Activated T-helper 1 cell treated with anti-CD3 and anti-CD28 coated beads, Interleukin-12 subunit alpha, Interleukin-12 subunit beta, Interleukin-2, Interleukin-4 antibody, amounts not matched to agents 30 ng/mL and 10 ng/mL and 1 ng/mL, durations not matched to agents 14 hours and 24 hours and 36 hours (primary cell): ENCODE measurements at regions not wholly inside any gene's neighbourhood (a gene's known extent, or its start where the extent isn't known, plus 50 kb on each side); places are given as distances from the start of the nearest gene placed in this dataset.
"Not testable (repeated sequence)": the region's sequence is repeated elsewhere in the genome, so short reads cannot be mapped to it uniquely, and the experiment has no call there.

Source experiments
- DNase-seq: peaks from one replicate; pipeline ENCODE4 v3.0.0; 2021; ENCODE audit warnings: low spot score
- H3K27ac Mint-ChIP-seq: one replicate; pipeline ENCODE4 v1.8.0; 2021; ENCODE audit warnings: mild to moderate bottlenecking, mixed read lengths
- H3K27me3 Mint-ChIP-seq: one replicate; pipeline ENCODE4 v1.8.0; 2022; ENCODE audit warnings: mild to moderate bottlenecking, moderate library complexity, mixed read lengths; ENCODE audit not compliant: insufficient read depth
- H3K36me3 Mint-ChIP-seq: one replicate; pipeline ENCODE4 v1.8.0; 2021; ENCODE audit warnings: low read depth, mixed read lengths
- H3K4me1 Mint-ChIP-seq: one replicate; pipeline ENCODE4 v1.8.0; 2021; ENCODE audit warnings: low read depth, mixed read lengths
- H3K4me3 Mint-ChIP-seq: one replicate; pipeline ENCODE4 v1.8.0; 2021; ENCODE audit warnings: mild to moderate bottlenecking, moderate library complexity, mixed read lengths
- H3K9me3 Mint-ChIP-seq: one replicate; pipeline ENCODE4 v1.8.0; 2021; ENCODE audit warnings: mixed read lengths
- intact Hi-C: fragments of 100-400 bp; cut with micrococcal nuclease; formaldehyde crosslinking; loops from one replicate; pipeline ENCODE4 v1.15.1; 2024

DNA sequence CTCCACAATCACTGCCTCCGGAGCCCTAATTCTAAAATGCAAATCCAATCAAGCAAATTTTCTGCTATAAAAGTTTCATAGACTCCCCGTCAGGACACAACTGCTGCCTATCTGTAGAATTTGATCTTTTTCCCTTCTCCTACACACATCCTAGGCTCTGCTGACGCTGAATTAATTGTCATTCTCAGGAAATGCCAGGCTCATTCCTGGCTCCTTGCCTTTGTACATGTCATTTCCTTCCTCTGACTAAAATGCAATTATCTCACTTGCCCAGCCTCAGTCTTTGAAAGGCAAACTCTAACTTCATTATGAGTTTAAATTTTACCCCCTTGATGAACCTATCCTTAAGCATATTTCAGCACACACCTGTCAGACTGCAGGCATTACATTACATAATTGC is 844.9 kb upstream of the CRIM1 start:
- peaks cover 10% of the 10 kb centered on the region for H3K9me3 Mint-ChIP-seq
- no peak overlapping the region for H3K4me3 Mint-ChIP-seq
- H3K27ac Mint-ChIP-seq, result no peak overlapping the region
- H3K27me3 Mint-ChIP-seq, result no peaks in the 10 kb centered on the region
- H3K4me1 Mint-ChIP-seq, result no peaks in the 10 kb centered on the region
- no peak for DNase-seq
- no peaks in the 10 kb centered on the region for H3K36me3 Mint-ChIP-seq
- intact Hi-C loops, result no loop called here

DNA sequence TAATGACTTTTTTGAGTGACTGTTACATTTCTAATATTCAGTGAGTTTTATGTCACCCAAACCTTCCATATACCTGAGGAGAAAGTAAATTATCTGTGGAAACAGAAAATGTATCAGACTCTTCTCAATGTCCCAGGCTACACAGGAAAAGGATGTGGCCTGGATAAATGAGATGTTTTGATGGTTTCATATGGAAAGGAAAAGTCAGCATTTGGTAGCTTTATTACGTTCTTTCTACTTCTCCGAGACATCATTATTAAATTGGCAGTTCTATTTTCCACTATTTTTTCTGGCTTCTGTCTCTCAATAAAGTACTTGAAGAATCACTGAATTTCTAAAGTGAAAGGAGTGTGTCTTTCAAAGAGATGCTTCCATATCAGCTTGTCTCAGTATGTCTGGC is 847.0 kb upstream of the CRIM1 start:
- Mint-ChIP-seq H3K4me1 (no peaks in the 10 kb centered on the region), H3K27me3 (no peaks in the 10 kb centered on the region), H3K27ac (no peak overlapping the region), H3K36me3 (no peaks in the 10 kb centered on the region), H3K4me3 (no peak overlapping the region), H3K9me3 (peaks cover 10% of the 10 kb centered on the region)
- intact Hi-C loops, result no loop called here
- DNase-seq, result no peak

DNA sequence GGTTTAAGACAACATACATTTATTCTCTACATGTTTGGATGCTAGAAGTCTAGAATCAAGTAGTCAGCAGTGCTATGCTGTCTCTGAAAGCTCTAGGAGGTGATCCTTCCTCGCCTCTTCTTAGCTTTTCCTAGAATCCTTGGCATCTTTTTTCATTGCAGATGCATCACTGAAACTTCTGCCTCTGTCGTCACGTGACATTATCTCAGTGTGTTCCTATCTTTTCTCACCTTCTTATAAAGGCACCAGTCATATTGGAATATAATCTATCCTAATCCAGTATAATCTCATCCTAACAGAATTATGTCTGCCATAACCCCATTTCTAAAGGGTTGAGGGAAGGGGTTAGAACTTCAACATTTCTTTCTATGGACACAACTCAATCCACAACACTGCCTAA is 851.2 kb upstream of the CRIM1 start:
- H3K27ac Mint-ChIP-seq, result no peak overlapping the region
- intact Hi-C loops, result no loop called here

DNA sequence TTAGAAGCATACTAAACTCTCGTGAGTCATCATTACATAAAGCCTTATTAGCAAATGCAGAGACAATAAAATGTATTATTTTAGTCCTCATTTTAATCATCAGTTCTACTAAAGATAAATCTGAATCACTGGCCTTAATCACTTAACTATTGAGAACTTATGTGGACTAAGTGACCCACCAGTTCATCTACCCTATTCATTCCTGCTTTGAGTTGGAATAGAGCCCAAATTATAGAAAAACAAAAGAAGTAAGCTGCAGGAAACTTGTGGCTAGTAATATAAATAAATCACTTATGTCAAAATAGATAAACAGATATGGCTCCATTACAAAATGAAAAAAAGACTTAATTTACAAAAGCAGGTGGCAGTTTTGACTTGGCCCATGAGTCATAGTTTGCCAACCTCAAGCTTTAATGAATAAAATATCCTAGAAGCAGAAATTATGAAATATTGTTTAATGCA is 851.8 kb upstream of the CRIM1 start:
- no peak overlapping the region for H3K4me3 Mint-ChIP-seq
- no peak for DNase-seq
- H3K27ac Mint-ChIP-seq, result no peak overlapping the region
- intact Hi-C loops, result no loop called here
- H3K9me3 Mint-ChIP-seq, result peaks cover 3% of the 10 kb centered on the region
- H3K36me3 Mint-ChIP-seq, result no peaks in the 10 kb centered on the region
- H3K4me1 Mint-ChIP-seq, result no peaks in the 10 kb centered on the region
- no peaks in the 10 kb centered on the region for H3K27me3 Mint-ChIP-seq

More for the DNA sequence above, 851.2 kb upstream of the CRIM1 start:
- Mint-ChIP-seq H3K4me1 (no peaks in the 10 kb centered on the region), H3K4me3 (no peak overlapping the region), H3K27me3 (no peaks in the 10 kb centered on the region), H3K36me3 (no peaks in the 10 kb centered on the region), H3K9me3 (no peaks in the 10 kb centered on the region)
- no peak for DNase-seq

DNA sequence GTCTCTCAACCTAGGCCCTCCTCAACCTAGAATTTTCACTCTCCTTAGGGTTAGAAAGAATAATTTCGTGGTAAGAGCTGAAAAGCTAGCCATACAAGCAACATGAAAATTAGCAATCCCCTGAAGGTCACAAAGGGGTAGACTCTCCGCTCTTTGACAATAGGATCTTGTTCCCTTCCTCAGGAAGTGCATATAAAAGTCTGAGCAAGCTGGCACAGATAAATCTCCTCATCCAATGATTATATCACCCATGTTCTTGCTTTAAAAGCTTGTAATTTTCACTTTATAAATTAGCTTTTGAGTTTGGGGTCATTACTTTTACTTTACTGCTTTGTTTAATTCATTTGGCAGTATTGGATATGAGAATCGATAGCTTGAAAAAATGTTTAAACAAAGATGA is 852.3 kb upstream of the CRIM1 start:
- no peak overlapping the region for H3K27ac Mint-ChIP-seq

DNA sequence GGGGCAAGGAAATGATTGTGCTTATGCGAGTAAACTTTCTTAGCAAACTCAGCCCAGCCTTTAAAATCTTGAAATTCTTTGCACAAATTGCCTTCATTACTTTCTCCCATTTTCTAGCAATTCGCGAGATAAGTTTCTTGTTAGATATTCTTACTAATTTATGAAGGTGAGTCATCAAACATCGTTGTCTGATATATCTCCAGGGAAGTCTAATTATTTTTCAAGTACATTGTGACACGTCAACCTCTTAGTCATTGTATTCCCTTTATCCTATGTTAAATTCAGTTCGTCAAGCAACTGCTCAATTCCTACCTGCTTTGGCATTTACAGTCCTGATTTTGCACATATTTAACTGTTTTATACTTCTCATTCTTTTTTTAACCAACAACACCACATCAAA is 854.5 kb upstream of the CRIM1 start:
- no peak for DNase-seq
- intact Hi-C loops, result no loop called here
- H3K4me3 Mint-ChIP-seq, result no peak overlapping the region
- H3K27me3 Mint-ChIP-seq, result no peaks in the 10 kb centered on the region
- peaks cover 5% of the 10 kb centered on the region for H3K9me3 Mint-ChIP-seq
- no peaks in the 10 kb centered on the region for H3K36me3 Mint-ChIP-seq
- H3K4me1 Mint-ChIP-seq, result no peaks in the 10 kb centered on the region
- no peak overlapping the region for H3K27ac Mint-ChIP-seq

More for the DNA sequence above, 852.3 kb upstream of the CRIM1 start:
- Mint-ChIP-seq H3K4me3 (no peak overlapping the region), H3K4me1 (no peaks in the 10 kb centered on the region), H3K9me3 (peaks cover 5% of the 10 kb centered on the region), H3K36me3 (no peaks in the 10 kb centered on the region), H3K27me3 (no peaks in the 10 kb centered on the region)
- intact Hi-C loops, result no loop called here
- DNase-seq, result no peak

DNA sequence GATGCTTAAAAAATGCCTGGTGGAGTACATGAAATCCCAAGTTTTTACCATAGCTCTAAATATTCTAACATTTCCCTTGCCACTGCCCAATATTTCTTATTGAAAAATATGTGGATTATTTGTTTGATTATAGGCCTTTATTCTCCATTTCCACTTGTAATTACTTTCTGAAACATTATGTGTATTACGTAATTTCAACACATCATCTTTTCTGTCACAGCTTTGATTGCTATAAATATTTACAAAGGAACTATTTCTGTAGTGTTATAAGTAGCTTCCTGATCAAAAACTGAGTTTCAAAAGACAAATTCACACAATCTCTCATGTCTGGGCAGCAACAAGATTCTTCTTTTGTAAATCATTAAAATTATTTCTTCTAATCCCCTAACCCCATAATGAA is 859.6 kb upstream of the CRIM1 start:
- Mint-ChIP-seq H3K36me3 (no peaks in the 10 kb centered on the region), H3K4me3 (no peak overlapping the region), H3K27ac (no peak overlapping the region), H3K27me3 (no peaks in the 10 kb centered on the region), H3K9me3 (peaks cover 5% of the 10 kb centered on the region), H3K4me1 (no peaks in the 10 kb centered on the region)
- no peak for DNase-seq
- intact Hi-C loops, result no loop called here

DNA sequence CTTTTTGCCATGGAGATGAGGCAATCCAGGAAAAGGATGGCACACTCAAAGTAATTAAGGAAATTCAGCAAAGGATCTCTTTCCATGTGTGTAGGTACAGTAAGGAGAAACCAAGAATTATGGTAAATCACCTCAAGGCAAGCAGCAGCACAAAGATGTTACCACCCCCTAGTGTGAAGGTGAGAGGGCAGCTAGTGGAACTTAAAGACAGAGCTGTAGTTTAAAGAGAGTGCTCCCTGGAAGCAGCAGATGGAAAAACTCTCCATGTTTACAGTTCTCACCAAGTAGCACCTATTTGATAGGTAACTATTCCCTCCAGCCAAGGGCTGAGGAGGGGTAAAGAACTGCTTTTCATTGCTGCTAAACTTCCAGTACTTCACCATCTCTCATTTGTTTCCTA is 860.4 kb upstream of the CRIM1 start:
- Mint-ChIP-seq H3K36me3 (no peaks in the 10 kb centered on the region), H3K27me3 (no peaks in the 10 kb centered on the region), H3K4me1 (no peaks in the 10 kb centered on the region), H3K9me3 (peaks cover 5% of the 10 kb centered on the region), H3K4me3 (no peak overlapping the region), H3K27ac (no peak overlapping the region)
- no peak for DNase-seq
- intact Hi-C loops, result no loop called here

DNA sequence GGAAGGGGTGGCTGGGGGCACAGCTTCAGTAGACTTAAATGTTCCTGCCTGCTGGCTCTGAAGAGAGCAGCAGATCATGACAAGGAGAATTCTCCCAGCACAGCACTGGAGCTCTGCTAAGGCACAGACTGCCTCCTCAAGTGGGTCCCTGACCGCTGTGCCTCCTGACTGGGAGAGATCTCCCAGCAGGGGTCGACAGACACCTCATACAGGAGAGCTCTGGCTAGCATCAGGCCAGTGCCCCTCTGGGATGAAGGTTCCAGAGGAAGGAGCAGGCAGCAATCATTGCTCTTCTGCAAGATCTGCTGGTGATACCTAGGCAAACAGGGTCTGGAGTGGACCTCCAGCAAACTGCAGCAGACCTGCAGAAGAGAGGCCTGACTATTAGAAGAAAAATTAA is 877.5 kb upstream of the CRIM1 start:
- DNase-seq, H3K27ac Mint-ChIP-seq, intact Hi-C loops, H3K4me1 Mint-ChIP-seq, H3K9me3 Mint-ChIP-seq, H3K27me3 Mint-ChIP-seq, H3K4me3 Mint-ChIP-seq, H3K36me3 Mint-ChIP-seq: not testable (repeated sequence)

DNA sequence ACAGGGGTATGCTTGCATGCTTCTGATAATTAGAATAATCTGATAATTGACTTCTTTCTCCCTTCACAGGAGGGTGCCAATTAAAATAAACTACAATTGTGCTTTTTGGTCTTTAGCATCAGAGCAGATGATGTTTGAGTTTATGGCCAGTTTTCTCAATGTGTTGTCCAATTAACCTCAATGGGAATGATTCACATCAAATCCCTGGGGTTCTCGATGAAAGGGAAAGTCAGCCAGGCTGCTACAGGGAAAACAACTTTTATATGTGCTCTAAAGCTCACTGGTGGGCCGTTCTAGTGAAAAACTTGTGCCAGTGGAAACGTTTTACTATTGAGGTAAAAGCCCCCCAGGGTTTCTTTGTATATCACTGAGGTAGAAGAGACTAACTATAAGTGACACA is 887.3 kb upstream of the CRIM1 start:
- no peaks in the 10 kb centered on the region for H3K9me3 Mint-ChIP-seq
- intact Hi-C loops, result no loop called here
- no peaks in the 10 kb centered on the region for H3K27me3 Mint-ChIP-seq
- no peaks in the 10 kb centered on the region for H3K36me3 Mint-ChIP-seq
- H3K4me1 Mint-ChIP-seq, result no peaks in the 10 kb centered on the region
- DNase-seq, result no peak
- H3K4me3 Mint-ChIP-seq, result no peak overlapping the region
- no peak overlapping the region for H3K27ac Mint-ChIP-seq

DNA sequence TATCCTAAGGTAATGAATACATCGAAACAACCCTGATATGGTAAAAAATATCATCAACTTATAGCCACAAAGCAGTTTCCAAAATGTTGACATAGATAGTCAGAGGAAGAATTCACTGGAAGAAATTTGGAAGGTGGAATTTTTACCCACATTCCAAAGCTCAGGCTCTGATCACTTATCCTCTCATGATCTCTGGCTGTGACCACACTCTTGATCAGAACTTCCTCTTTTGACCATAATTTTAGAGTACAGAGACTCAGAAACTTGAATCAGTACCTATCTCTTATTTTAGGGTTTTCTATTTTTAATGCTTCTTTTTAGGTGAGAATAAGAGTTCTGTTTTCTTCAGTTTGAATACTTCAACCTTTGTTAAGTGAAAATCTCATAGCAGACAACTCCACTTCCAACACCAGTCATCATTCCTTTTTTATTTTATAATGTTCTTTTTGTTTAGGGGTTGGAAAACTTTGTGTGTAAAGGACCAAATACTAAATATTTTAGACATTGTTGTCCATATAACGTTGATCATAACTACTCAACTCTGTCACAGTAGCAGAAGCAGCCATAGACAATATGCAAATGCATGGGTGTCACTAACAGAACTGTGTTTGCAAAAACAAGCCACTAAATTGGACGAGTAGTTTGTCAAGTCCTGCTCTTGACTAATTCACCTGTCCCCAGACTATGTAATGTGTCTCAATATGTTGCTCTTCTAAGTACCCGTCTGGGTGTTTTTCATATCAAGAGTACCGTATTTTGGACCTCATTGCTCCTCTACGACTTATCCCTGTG is 891.6 kb upstream of the CRIM1 start:
- H3K36me3 Mint-ChIP-seq, result no peaks in the 10 kb centered on the region
- no peaks in the 10 kb centered on the region for H3K27me3 Mint-ChIP-seq
- H3K4me1 Mint-ChIP-seq, result no peaks in the 10 kb centered on the region
- intact Hi-C loops, result no loop called here
- DNase-seq, result no peak
- H3K4me3 Mint-ChIP-seq, result no peak overlapping the region
- no peak overlapping the region for H3K27ac Mint-ChIP-seq
- H3K9me3 Mint-ChIP-seq, result no peaks in the 10 kb centered on the region

DNA sequence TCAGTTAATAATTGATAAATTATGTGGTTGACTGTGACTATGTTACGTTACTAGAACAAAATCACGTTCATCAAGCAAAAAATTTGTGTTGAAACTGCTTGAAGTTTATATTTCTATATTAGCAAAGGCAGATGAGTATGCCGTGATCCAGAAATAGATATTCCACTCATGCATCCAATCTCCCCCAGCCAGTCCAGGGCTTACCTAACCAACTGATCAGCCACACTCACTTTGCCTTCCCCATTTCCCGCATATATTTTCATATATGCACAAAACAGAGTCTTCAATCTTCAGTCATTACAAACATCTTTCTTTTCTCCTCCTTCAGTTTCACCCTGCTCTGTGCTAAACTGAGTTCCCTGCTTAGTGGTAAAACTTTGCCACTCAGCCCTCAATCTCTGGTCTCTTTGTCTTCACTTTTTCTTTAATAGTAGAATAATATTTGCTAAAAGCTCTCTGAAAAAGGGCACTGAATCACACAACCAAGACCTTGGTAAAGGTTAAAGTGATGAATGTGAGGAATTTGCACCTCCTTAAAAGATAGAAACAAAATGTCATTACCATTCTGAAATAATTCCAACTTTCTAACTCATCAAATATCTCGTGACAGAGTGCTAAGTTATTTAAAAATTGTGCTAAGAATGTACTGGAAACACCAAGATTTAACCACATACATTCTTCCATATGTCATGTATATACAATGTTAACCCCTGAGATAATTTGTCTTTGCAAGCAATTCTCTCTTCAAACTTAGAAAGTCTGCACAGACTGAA is 893.2 kb upstream of the CRIM1 start:
- Mint-ChIP-seq H3K36me3 (no peaks in the 10 kb centered on the region), H3K27me3 (no peaks in the 10 kb centered on the region), H3K4me3 (no peak overlapping the region), H3K9me3 (no peaks in the 10 kb centered on the region), H3K4me1 (no peaks in the 10 kb centered on the region), H3K27ac (no peak overlapping the region)
- no peak for DNase-seq
- intact Hi-C loops, result no loop called here

DNA sequence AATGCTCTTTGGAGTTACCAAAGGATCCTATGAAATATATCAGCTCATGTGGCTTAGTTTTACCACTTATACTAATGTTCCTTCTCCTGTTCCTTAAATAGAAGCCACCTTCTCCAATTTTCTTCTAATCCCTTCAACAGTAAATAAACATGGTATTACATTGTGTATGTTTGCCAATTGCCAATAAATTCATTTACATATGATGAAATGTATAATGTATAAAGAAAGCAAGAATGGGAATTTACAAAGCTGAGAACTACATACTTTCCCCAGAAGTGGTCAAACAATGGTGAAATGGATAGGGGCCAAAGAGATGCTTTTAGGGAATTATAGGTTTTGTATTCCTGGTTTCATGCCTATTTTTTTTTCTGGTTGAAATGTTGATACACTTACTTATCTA is 894.2 kb upstream of the CRIM1 start:
- intact Hi-C loops, result no loop called here
- Mint-ChIP-seq H3K4me3 (no peak overlapping the region), H3K27ac (no peak overlapping the region), H3K4me1 (no peaks in the 10 kb centered on the region), H3K9me3 (no peaks in the 10 kb centered on the region), H3K27me3 (no peaks in the 10 kb centered on the region), H3K36me3 (no peaks in the 10 kb centered on the region)
- DNase-seq, result no peak
